ENCODE measurements at regions not wholly inside any gene's neighbourhood (a gene's known extent, or its start where the extent isn't known, plus 50 kb on each side); places are given as distances from the start of the nearest gene placed in this dataset.
A peak's percentile ranks its signal among the peaks of the same experiment; 100 is the strongest.
"Not testable (repeated sequence)": the region's sequence is repeated elsewhere in the genome, so short reads cannot be mapped to it uniquely, and the experiment has no call there.

DNA sequence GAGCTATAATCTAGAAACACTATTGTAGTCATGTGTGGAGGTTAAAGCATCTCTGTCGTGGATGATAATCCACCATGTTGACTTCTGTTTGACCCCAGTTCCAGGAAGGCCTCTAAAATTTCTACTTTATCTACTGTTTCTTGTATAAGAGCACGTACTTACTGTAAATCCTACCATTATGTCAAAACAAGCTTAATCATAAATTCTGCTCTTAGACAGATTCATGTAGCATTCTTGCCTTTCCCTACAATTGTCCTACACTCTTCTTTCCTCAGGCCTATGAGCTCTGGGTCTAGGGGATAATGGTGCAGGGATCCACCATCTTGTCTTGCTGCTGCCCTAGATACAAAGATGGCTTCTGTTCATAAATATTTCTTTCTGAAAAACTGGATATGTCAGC is 2594.3 kb downstream of the ARAP2 start:
- DNase-seq (ENCODE audit: low spot score) (no peak), FAIRE-seq (no peak)

DNA sequence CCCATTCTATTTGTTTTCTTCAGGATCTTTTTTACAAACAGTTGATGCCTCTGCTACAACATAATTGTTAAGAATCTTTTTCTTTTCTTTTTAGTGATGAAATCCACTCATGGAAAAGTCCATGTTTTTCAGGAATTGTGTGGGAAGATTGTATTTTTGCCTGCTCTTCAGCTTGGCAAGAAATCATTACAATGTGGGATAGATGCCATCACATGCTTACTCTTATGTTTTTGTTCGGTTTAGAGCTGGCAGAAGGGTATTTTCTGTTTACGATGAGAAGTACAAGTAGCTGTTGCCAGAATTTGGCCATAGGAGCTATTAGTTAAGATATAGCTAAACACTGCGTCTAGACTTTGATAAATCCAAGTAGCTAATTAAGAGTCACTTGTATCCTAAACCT is 2585.3 kb downstream of the ARAP2 start:
- FAIRE-seq = no peak
- no peak for DNase-seq (ENCODE audit: low spot score)

- no peak for DNase-seq (ENCODE audit: low spot score)
- no peak for FAIRE-seq
Measured at GRCh38 chr4:33661636-33662035, 2582.7 kb downstream of the ARAP2 start.

DNA sequence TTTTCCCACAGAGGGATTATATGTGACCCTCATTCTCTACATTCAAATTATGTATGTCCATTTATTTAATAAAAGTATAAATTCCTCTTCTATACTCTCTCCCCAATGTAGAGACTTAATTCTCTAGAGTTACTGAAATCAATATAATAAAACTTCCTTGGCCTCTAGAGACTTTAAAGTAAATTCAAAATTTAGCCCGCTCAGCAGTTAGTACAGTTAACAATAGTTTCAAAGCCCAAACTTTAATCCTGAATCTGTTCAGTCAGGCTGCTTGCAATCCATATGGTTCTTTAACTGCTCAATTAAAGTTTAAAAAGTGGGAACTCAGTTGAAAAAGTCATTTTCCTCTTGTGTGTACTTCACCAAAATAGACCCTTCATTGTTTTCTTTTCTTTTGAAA is 2558.4 kb downstream of the ARAP2 start:
- DNase-seq (ENCODE audit: low spot score) (no peak), FAIRE-seq (no peak)

DNA sequence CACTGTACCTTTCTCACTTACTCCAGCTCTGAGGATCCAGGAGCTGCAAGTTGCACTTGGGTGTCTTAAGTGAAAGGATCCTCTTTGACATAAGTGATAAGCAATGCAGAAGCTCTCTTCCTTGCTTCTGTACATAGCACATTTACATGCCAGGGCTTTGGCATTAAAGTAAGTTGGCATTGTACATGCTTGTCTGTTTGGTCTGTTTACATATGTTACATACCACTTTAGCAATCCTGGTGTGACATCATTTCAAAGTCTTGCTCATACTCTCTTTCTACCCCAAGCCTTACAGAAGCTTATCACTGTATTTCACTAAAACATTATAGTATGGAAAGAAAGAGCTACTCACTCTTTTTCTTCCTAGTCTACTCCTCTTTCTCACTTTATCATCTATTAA is 2548.3 kb downstream of the ARAP2 start:
- no peak for FAIRE-seq

GRCh38 chr4:33696586-33696985 is 2547.7 kb downstream of the ARAP2 start:
- FAIRE-seq (no peak), DNase-seq (ENCODE audit: low spot score) (no peak)

More for the DNA sequence above, 2548.3 kb downstream of the ARAP2 start:
- no peak for DNase-seq (ENCODE audit: low spot score)

DNA sequence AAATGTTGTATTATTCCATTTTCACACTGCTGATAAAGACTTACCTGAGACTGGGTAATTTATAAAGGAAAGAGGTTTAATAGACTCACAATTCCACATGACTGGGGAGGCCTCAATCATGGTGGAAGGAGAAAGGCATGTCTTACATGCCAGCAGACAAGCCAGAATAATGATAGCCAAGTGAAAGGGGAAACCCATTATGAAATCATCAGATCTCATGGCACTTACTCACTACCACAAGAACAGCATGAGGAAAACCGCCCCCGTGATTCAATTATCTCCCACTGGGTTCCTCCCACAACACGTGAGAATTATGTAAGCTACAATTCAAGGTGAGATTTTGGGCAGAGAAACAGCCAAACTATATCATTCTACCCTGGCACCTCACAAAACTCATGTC is 2535.1 kb downstream of the ARAP2 start:
- peak; percentile 87 for FAIRE-seq
- DNase-seq (ENCODE audit: low spot score) = peak; percentile 85

DNA sequence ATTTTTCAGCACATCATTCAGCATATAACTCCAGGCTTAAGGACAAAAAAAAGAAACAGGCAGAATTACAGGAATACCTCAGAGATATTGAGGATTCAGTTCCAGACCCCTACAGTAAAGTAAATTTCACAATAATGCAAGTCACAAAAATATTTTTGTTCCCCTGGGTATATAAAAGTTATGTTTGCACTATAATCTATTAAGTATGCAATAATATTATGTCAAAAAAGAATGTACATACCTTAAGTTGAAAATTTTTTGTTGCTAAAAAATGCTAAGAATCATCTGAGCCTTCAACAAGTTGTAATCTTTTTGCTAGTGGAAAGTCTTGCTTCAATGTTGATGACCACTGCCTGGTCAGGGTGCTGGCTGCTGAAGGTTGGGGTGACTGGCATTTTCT is 2532.5 kb downstream of the ARAP2 start:
- no peak for DNase-seq (ENCODE audit: low spot score)
- FAIRE-seq = no peak

DNA sequence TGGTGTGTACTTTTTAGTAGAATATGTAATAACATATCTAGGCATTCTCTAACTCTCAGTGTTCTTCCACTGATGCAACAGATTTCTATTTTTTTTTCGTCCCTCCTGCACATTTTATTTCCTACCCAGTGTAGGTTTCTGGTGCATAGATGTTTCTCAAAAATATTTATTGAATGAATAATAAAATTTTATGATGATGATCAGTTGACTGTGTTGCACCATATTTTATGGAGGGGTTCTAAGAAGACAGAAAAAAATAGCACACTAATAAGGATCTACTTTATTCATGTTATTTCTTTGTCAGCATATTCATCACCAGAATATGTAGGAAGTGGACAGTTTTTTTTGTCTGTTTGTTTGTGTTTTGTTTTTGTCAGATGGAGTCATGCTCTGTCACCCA is 2529.3 kb downstream of the ARAP2 start:
- FAIRE-seq (no peak), DNase-seq (ENCODE audit: low spot score) (no peak)

DNA sequence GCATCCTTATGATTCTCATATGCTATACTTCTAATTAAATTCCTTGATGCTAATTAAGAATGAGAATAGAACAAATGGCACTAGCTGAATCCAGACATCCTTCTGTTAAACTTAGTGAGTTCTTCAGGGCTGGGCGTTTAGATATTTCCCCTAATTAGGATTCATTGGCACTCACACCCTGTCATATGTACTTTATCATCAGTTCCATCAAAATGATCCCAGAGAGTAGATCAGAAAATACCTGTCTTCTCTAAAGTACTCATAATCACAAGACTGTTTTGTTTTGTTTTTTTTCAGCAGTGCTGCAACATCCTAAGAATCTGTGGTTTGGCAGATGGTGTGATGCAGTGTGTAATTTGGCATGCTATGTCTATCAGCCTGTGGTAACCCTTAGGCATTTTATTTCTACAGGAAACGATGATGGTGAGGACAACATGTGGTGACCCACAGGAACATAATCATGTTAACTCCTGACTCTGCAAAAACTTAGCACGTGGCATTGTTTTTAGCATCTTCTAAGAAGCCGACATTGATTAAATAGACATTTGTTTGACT is 2528.4 kb downstream of the ARAP2 start:
- no peak for FAIRE-seq
- DNase-seq (ENCODE audit: low spot score) = peak; percentile 58

DNA sequence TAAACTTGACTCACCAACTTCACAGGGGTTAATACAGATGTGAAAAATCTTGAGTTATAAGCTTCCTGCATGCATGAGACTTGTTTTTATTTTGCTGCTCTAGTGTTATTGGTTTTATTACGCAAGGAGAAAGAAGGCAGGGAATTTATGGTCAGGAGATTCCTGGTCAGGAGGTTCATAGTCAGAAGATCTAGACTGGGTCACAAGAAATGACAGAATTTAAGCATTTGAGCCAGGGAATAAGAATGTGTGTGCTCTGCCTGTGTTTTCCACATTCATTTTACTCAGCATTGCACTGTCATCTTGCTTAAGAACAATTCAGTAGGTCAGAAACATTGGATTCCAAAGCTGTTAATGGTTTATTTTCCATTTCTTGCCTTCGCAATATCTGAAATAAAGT is 2522.1 kb downstream of the ARAP2 start:
- no peak for DNase-seq (ENCODE audit: low spot score)
- no peak for FAIRE-seq

DNA sequence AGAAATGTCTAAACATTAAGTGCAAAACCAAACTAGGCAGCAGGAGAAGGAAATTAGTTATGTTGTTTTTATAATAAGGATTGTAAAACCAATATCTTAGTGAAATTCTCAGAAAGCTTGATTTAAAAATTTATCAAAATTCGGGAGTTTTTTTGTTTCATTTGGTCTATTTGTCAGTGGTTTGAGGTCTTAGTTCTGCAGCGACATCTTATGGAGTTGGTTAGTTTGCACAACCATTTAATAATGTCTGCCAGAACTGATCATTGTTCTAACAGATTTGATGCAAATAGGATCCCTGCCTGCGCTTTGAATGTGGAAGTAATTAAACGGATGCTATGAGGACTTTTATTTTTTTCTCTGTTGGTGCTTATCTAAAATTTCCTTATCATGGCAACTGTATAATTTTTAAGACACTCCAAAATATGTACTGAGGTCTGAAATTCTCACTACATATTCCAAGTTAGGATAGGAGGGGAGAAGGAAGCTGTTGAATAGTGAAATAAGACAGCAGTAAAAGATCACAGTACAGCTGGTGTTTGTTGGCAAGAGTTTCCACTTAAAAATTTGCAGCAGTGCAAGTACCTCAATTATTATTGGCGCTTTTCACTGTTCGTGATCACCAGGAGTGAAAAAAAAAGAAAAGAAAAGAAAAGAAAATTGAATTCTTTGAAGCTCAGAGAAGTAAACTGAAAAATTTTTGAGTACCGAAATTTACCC is 2521.4 kb downstream of the ARAP2 start:
- FAIRE-seq = no peak
- no peak for DNase-seq (ENCODE audit: low spot score)

DNA sequence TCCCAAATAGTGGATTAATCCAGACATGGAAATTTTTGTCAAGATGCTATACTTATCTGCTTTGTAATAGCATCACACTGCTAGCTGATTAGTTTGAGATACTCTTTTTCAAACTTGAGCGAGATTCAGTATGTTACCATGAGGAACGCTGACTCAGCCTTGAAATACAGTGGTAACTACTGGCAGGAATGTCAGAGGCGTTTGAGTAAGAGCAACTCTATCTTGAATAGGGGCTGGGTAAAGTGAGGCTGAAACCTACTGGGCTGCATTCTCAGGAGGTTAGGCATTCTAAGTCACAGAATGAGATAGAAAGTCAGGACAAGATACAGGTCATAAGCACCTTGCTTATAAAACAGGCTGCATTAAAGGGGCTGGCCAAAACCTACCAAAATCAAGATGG is 2519.6 kb downstream of the ARAP2 start:
- FAIRE-seq (no peak), DNase-seq (ENCODE audit: low spot score) (no peak)

GRCh38 chr4:33725861-33726260 is 2518.5 kb downstream of the ARAP2 start:
- DNase-seq (ENCODE audit: low spot score) (no peak), FAIRE-seq (no peak)

- FAIRE-seq (no peak), DNase-seq (ENCODE audit: low spot score) (no peak)
Measured at GRCh38 chr4:33737726-33738125, 2506.6 kb downstream of the ARAP2 start.

- DNase-seq (ENCODE audit: low spot score) = no peak
- no peak for FAIRE-seq
Measured at GRCh38 chr4:33739884-33740632, 2504.3 kb downstream of the ARAP2 start.

DNA sequence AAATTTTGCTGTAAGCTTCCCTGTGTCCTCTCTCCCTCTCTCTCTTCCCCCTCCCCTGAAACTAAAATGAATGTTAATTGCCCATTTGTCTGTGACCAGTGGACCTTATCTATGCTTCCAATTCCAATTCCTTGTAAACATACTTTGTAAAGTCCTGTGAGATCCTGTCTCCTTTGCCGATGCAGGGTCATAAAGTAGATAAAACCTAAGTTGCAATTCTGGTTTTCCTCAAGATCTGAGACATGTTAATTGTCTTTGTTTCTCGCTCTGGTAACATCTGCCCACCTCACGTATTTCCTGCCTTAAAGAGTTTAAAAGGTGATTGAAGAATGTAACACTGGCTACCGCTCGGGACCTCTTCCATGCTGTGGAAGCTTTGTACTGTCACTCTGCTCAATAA is 2503.4 kb downstream of the ARAP2 start:
- DNase-seq (ENCODE audit: low spot score); FAIRE-seq: not testable (repeated sequence)

DNA sequence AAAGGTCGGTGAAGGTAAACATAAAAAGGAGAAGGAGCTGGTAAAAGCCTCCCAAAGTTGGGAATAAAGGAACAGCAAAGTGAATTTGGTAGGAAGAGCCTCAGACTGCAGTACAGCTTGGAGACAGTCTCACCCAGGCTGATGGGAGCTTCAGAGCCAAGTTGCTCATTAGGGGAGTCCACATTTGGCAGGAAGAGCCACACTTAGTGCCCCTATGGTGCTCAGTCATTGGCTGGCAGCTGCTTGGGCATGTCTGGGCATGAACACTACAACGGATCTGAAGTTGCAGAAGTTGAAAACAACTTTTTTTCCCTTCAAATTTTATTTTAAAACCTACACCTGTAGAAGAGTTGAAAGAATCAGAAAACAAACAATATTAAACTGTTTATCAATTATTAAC is 2497.3 kb downstream of the ARAP2 start:
- no peak for FAIRE-seq
- no peak for DNase-seq (ENCODE audit: low spot score)

DNA sequence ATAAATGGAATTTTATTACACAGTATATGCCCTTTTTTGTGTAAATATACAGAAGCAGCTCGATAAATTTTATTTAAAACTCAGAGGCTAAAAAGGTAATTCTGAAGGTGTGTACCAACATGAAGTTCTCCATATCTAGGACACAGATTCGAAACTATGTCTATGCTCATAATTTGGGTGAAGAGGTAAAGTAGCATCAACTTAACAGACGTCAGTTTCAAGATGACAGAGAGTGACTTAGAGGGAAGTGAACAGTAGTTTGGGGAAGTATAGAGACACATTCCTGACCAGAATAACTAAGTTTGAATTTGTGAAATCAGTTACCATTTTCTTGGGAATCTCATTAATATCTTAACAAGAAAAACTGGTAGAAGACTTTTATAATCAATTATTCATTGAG is 2493.3 kb downstream of the ARAP2 start:
- FAIRE-seq (no peak), DNase-seq (ENCODE audit: low spot score) (no peak)

GRCh38 chr4:33772582-33772981 is 2471.7 kb downstream of the ARAP2 start:
- no peak for FAIRE-seq

DNA sequence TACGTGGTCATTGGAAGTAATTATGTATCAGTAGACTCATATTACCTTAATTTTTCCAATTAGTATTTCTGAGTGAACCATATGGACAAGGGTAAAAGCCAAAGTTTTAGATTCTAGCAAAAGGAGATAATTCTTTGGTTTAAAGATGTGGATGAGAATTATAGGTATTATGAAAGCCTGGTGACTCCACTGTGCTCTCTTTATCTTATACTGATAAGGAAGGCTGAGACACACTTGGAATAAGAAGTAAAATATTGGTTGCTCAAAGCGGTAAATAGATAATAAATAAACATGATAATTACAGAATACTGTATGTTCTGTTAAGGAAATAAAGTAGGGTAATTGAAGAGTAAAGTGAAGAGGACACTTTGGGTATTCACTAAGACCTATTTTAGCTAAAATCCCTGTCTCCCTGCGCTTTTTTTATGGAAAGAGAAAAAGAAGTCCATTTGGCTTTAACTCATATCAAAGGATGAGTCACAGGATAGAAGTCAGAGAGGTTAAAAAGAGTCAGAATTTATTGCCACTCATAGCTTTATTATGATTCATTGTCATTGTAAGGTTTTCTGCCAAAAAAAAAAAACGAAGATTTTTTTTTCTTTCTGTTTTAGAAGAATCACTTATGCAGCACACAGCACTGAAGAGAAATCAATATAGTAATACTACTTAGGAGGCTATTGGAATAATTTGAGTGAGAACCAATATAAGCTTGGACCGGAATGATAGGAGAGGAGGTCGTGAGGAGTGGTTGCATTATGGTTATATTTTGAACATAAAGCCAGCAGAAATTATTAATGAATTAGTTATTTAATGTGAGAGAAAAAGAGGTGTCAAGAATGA is 2463.1 kb downstream of the ARAP2 start:
- DNase-seq (ENCODE audit: low spot score) = peak; percentile 81
- peak; percentile 95 for FAIRE-seq

More at GRCh38 chr4:33772582-33772981, 2471.7 kb downstream of the ARAP2 start:
- DNase-seq (ENCODE audit: low spot score) = no peak

- FAIRE-seq = no peak
Measured at GRCh38 chr4:33785843-33786242, 2458.5 kb downstream of the ARAP2 start.

More at GRCh38 chr4:33785843-33786242, 2458.5 kb downstream of the ARAP2 start:
- no peak for DNase-seq (ENCODE audit: low spot score)
